Lung (tissue), 11 donors: ENCODE measurements at regions not wholly inside any gene's neighbourhood (a gene's known extent, or its start where the extent isn't known, plus 50 kb on each side); places are given as distances from the start of the nearest gene placed in this dataset.

Experiments
- ATAC-seq: fragments of 200-7000 bp; cut with Tn5 transposase; one replicate; pipeline ENCODE4 v1.9.1; 2020; ENCODE audit warnings: moderate number of reproducible peaks; ENCODE audit not compliant: insufficient read depth, low FRiP score
- DNase-seq, 3 donors: peaks; one replicate each; pipeline ENCODE4 v3.0.0-alpha.2; 2013 to 2017
- H3K27ac ChIP-seq, 2 donors: one replicate each; pipeline ENCODE4 v1.5.1; 2013; ENCODE audit warnings: mild to moderate bottlenecking in 2 of 2, moderate library complexity in 2 of 2, control low read depth in 1 of 2, inconsistent platforms in 1 of 2, low read depth in 1 of 2, low read length in 1 of 2
- H3K27me3 ChIP-seq, 3 donors: one replicate each; pipeline ENCODE4 v1.5.1; 2013; ENCODE audit warnings: low read length in 2 of 3; ENCODE audit not compliant: control insufficient read depth in 3 of 3, insufficient read depth in 3 of 3
- H3K36me3 ChIP-seq, 4 donors: one replicate each; pipeline ENCODE4 v1.5.1; 2013; ENCODE audit warnings: low read length in 4 of 4, mild to moderate bottlenecking in 1 of 4, moderate library complexity in 1 of 4; ENCODE audit not compliant: control insufficient read depth in 4 of 4, insufficient read depth in 4 of 4
- H3K4me1 ChIP-seq, 5 donors: one replicate each; pipeline ENCODE4 v1.5.1; 2013; ENCODE audit warnings: low read length in 5 of 5, mild to moderate bottlenecking in 2 of 5, moderate library complexity in 1 of 5; ENCODE audit not compliant: control insufficient read depth in 5 of 5, insufficient read depth in 5 of 5
- H3K4me3 ChIP-seq: one replicate; pipeline ENCODE4 v1.5.1; 2013; ENCODE audit warnings: mild to moderate bottlenecking, control low read depth, moderate library complexity
- H3K9ac ChIP-seq, 2 donors: one replicate each; pipeline ENCODE4 v1.5.1; 2013; ENCODE audit warnings: low read length in 2 of 2, control low read depth in 1 of 2; ENCODE audit not compliant: insufficient read depth in 1 of 2
- H3K9me3 ChIP-seq, 4 donors: one replicate each; pipeline ENCODE4 v1.5.1; 2013; ENCODE audit warnings: low read length in 3 of 4, mild to moderate bottlenecking in 1 of 4, moderate library complexity in 1 of 4; ENCODE audit not compliant: control insufficient read depth in 4 of 4, insufficient read depth in 3 of 4
- WGBS, 2 donors: extraction: QIAGEN DNeasy Blood & Tissue Kit; methylation state at CpG; one replicate each; pipeline ENCODE4 v1.1.7; 2013; 5-methylcytosine and 5-hydroxymethylcytosine counted together
- TF ChIP-seq, protein P1 (sequence below): IDR thresholded peaks from 2 replicates; pipeline ENCODE4 v1.5.1; 2012; ENCODE audit warnings: mild to moderate bottlenecking; ENCODE audit errors: control extremely low read depth, extremely low read depth
- donor health status: control.
- donor health status: control.
- donor health status: Bipolar disorder and iron deficiency.
- donor health status: healthy.
- donor health status: DM: yes; HTN: yes; CAD: no.

GRCh38 chr2:184468826-184469225 lies 129.5 kb upstream of the ZNF804A start:
- TF ChIP-seq, protein P1, sequence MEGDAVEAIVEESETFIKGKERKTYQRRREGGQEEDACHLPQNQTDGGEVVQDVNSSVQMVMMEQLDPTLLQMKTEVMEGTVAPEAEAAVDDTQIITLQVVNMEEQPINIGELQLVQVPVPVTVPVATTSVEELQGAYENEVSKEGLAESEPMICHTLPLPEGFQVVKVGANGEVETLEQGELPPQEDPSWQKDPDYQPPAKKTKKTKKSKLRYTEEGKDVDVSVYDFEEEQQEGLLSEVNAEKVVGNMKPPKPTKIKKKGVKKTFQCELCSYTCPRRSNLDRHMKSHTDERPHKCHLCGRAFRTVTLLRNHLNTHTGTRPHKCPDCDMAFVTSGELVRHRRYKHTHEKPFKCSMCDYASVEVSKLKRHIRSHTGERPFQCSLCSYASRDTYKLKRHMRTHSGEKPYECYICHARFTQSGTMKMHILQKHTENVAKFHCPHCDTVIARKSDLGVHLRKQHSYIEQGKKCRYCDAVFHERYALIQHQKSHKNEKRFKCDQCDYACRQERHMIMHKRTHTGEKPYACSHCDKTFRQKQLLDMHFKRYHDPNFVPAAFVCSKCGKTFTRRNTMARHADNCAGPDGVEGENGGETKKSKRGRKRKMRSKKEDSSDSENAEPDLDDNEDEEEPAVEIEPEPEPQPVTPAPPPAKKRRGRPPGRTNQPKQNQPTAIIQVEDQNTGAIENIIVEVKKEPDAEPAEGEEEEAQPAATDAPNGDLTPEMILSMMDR, result no peak
- WGBS, 2 donors, result 47 to 74% methylated on average over 3 of the region's 3 CpGs
- H3K36me3 ChIP-seq, result no peaks in the 10 kb centered on the region
- DNase-seq, result no peak
- no peaks in the 10 kb centered on the region for H3K4me1 ChIP-seq
- H3K9ac ChIP-seq, result no peak overlapping the region
- H3K9me3 ChIP-seq, result peaks cover 0 to 1% (median 0%) of the 10 kb centered on the region in 4 donors
- no peak for ATAC-seq
- H3K4me3 ChIP-seq, result no peak overlapping the region
- no peak overlapping the region for H3K27ac ChIP-seq
- H3K27me3 ChIP-seq, result no peaks in the 10 kb centered on the region

- no peaks in the 10 kb centered on the region for H3K4me1 ChIP-seq
- TF ChIP-seq, protein P1, result no peak
- no peak overlapping the region for H3K9ac ChIP-seq
- DNase-seq (no peak), ATAC-seq (no peak)
- no peak overlapping the region for H3K27ac ChIP-seq
- 89 to 90% methylated on average over 1 of the region's 1 CpG for WGBS, 2 donors
- no peak overlapping the region for H3K4me3 ChIP-seq
- H3K9me3 ChIP-seq, result peaks cover 0 to 1% (median 0%) of the 10 kb centered on the region in 4 donors
- no peaks in the 10 kb centered on the region for H3K27me3 ChIP-seq
- H3K36me3 ChIP-seq, result no peaks in the 10 kb centered on the region
Measured at GRCh38 chr2:184472481-184472880, 125.8 kb upstream of the ZNF804A start.

- H3K4me3 ChIP-seq, result no peak overlapping the region
- WGBS, 2 donors, result 37 to 76% methylated on average over 1 of the region's 1 CpG
- H3K27ac ChIP-seq, result no peak overlapping the region
- no peaks in the 10 kb centered on the region for H3K36me3 ChIP-seq
- no peak for DNase-seq
- H3K9ac ChIP-seq, result no peak overlapping the region
- ATAC-seq, result no peak
- H3K9me3 ChIP-seq, result no peaks in the 10 kb centered on the region
- no peaks in the 10 kb centered on the region for H3K4me1 ChIP-seq
- TF ChIP-seq, protein P1, result no peak
- H3K27me3 ChIP-seq, result no peaks in the 10 kb centered on the region
Measured at GRCh38 chr2:184481865-184482264, 116.5 kb upstream of the ZNF804A start.

GRCh38 chr2:184498936-184499335 lies 99.4 kb upstream of the ZNF804A start:
- Histone ChIP-seq H3K9ac (no peak overlapping the region), H3K36me3 (no peaks in the 10 kb centered on the region), H3K27ac (no peak overlapping the region), H3K4me1 (no peaks in the 10 kb centered on the region), H3K4me3 (no peak overlapping the region), H3K27me3 (no peaks in the 10 kb centered on the region), H3K9me3 (no peaks in the 10 kb centered on the region)
- WGBS, 2 donors, result 59 to 74% methylated on average over 2 of the region's 2 CpGs
- TF ChIP-seq, protein P1, result no peak
- ATAC-seq (no peak), DNase-seq (no peak)
